GM13976 (cell line): ENCODE measurements at regions not wholly inside any gene's neighbourhood (a gene's known extent, or its start where the extent isn't known, plus 50 kb on each side); places are given as distances from the start of the nearest gene placed in this dataset.

Experiments used
- DNase-seq: peaks from one replicate; pipeline ENCODE4 v3.0.0; 2012; ENCODE audit warnings: low spot score
- in situ Hi-C: fragments of 300-500 bp; cut with MboI; formaldehyde crosslinking; loops from one replicate; pipeline ENCODE4 v1.12.0; 2022; ENCODE audit warnings: low sequenced_read_pairs, mixed read lengths, inconsistent platforms; ENCODE audit not compliant: unreplicated experiment
- TF ChIP-seq, protein P1 (sequence below): IDR thresholded peaks from 2 replicates; pipeline ENCODE4 v1.5.1; 2012; ENCODE audit warnings: borderline replicate concordance, mild to moderate bottlenecking; ENCODE audit not compliant: insufficient read depth; ENCODE audit errors: extremely low read depth, missing control alignments, control extremely low read depth

DNA sequence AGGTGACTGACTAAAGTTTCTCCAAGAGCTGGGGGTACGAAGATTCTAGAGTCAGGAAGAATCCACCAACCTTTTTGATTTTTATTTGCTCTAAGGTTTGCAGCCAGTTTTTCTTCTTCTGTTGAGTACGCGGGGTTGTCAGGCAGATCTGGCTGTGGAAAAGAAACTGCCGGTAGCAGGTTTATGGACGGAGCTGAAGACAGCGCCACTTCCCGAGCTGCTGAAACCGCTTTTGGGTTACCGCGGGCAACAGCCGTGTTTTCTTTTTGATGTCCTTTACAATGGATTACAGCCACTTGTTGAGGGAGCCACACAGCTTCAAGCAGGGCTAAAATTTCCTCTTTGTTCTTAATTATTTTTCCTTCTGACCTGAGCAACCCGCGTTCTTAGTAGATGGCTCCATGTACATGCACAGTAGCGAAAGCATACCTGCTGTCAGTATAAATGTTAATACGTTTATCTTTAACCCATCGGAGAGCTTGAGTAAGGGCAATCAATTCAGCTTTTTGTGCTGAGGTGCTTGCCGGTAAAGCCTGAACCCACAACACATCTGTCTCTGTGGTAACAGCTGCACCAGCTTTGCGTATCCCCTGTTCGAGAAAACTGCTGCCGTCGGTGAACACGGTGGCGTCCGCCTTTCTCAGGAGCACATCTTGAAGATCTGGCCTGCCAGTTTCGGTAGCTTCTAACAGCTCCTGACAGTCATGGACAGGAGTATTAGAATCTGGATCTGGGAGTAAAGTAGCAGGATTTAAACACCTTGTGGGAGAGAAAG, 674.3 kb downstream of the TMEM121 start:
- in situ Hi-C loops = no loop called here
- TF ChIP-seq, protein P1, sequence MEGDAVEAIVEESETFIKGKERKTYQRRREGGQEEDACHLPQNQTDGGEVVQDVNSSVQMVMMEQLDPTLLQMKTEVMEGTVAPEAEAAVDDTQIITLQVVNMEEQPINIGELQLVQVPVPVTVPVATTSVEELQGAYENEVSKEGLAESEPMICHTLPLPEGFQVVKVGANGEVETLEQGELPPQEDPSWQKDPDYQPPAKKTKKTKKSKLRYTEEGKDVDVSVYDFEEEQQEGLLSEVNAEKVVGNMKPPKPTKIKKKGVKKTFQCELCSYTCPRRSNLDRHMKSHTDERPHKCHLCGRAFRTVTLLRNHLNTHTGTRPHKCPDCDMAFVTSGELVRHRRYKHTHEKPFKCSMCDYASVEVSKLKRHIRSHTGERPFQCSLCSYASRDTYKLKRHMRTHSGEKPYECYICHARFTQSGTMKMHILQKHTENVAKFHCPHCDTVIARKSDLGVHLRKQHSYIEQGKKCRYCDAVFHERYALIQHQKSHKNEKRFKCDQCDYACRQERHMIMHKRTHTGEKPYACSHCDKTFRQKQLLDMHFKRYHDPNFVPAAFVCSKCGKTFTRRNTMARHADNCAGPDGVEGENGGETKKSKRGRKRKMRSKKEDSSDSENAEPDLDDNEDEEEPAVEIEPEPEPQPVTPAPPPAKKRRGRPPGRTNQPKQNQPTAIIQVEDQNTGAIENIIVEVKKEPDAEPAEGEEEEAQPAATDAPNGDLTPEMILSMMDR = no peak
- DNase-seq = no peak

DNA sequence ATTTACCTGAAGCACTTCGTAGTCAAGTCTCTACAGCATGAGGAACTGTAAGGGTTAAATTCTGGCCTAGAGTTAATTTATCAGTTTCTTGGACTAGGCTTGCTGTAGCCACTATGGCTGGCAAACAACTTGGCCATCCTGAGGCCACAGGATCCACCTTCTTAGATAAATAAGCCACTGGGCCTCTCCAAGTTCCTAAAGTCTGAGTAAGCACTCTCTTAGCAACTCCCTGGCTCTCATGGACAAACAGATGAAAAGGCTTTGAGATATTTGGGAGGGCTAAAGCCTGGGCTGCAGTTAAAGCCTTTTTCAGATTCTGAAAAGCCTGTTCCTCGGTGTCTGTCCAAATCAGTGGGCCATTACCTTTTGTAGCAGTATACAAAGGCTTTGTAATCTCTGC, 675.0 kb downstream of the TMEM121 start:
- in situ Hi-C loops = no loop called here
- DNase-seq = no peak
- TF ChIP-seq, protein P1 = no peak

DNA sequence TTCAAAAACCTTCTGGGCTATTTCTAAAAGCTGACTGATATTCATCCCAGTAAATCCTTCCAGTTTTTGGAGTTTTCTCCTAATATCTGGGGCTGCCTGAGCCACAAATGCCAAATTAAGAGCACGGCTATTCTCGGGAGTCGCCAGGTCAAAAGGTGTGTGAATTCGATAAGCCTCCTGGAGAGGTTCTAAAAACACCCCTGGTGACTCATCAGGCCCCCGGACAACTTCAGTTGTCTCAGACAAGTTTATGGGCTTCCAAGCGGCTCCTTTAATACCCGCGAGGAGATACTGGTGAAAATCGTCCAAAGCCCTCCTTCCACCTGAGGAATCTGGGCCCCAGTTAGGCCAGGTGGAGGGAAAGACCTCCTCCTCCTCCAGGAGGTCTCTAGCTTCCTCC, 677.1 kb downstream of the TMEM121 start:
- no peak for DNase-seq
- TF ChIP-seq, protein P1 = no peak
- in situ Hi-C loops = no loop called here

- in situ Hi-C loops = no loop called here
- no peak for DNase-seq
- TF ChIP-seq, protein P1 = no peak
Measured at GRCh38 chr14:106204063-106204462, 677.7 kb downstream of the TMEM121 start.

GRCh38 chr14:106207316-106207715, 680.9 kb downstream of the TMEM121 start:
- TF ChIP-seq, protein P1 = no peak
- no peak for DNase-seq
- in situ Hi-C loops = no loop called here

DNA sequence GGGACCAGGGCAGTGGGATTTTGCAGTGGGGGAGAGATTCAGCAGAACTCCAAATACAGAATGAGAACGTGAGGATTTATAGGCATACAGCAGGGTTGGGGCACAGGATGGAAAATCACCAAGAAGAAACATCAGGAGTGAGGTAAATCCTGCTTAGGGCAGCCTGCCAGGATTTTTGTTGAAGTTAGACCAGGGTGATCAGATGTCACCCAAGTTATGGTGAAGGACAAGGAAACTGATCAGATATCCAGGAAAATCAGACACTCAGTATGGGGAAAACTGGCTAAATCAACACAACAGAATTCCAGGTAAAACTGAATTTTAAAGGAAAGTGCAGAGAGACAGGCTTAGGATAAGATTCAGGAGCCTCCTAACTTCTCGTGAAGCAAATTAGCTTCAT, 682.4 kb downstream of the TMEM121 start:
- DNase-seq = no peak
- in situ Hi-C loops = no loop called here

More for the DNA sequence above, 682.4 kb downstream of the TMEM121 start:
- TF ChIP-seq, protein P1 = no peak
